WI38 (cell line): ENCODE measurements at regions not wholly inside any gene's neighbourhood (a gene's known extent, or its start where the extent isn't known, plus 50 kb on each side); places are given as distances from the start of the nearest gene placed in this dataset.
"Not testable (repeated sequence)": the region's sequence is repeated elsewhere in the genome, so short reads cannot be mapped to it uniquely, and the experiment has no call there.

ENCODE experiments used
- H3K4me3 ChIP-seq: 2 replicates; pipeline ENCODE4 v1.5.1; 2011; ENCODE audit warnings: low read depth, mild to moderate bottlenecking, control low read depth, low read length
- TF ChIP-seq, protein P1 (sequence below): IDR thresholded peaks from 2 replicates; pipeline ENCODE4 v1.5.1; 2012; ENCODE audit warnings: low read depth, mild to moderate bottlenecking, control low read depth, low read length

GRCh38 chr2:136715146-136715545 is 50.2 kb upstream of the THSD7B start:
- TF ChIP-seq, protein P1, sequence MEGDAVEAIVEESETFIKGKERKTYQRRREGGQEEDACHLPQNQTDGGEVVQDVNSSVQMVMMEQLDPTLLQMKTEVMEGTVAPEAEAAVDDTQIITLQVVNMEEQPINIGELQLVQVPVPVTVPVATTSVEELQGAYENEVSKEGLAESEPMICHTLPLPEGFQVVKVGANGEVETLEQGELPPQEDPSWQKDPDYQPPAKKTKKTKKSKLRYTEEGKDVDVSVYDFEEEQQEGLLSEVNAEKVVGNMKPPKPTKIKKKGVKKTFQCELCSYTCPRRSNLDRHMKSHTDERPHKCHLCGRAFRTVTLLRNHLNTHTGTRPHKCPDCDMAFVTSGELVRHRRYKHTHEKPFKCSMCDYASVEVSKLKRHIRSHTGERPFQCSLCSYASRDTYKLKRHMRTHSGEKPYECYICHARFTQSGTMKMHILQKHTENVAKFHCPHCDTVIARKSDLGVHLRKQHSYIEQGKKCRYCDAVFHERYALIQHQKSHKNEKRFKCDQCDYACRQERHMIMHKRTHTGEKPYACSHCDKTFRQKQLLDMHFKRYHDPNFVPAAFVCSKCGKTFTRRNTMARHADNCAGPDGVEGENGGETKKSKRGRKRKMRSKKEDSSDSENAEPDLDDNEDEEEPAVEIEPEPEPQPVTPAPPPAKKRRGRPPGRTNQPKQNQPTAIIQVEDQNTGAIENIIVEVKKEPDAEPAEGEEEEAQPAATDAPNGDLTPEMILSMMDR: no peak
- H3K4me3 ChIP-seq: no peak overlapping the region

GRCh38 chr2:136714452-136714951 is 50.8 kb upstream of the THSD7B start:
- TF ChIP-seq, protein P1: no peak
- H3K4me3 ChIP-seq: no peak overlapping the region

DNA sequence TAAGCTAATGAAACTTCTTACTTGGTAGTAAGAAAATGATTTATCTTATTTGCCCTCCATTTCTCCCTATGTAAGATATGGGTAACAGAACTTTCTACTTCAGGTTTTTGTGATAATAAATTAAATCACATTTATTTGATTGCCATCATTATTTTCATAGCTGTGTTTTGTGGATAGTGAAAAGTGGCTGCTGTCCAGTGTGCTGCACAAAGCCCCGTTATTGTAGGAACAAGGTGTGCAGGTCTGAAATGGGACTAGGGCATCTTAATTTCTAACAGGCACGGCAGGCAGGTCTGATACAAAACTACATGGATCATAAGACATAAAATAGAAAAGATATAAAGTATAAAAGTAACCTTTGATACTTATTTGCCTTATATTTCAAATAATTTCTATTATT is 51.6 kb upstream of the THSD7B start:
- no peak overlapping the region for H3K4me3 ChIP-seq
- TF ChIP-seq, protein P1: no peak

DNA sequence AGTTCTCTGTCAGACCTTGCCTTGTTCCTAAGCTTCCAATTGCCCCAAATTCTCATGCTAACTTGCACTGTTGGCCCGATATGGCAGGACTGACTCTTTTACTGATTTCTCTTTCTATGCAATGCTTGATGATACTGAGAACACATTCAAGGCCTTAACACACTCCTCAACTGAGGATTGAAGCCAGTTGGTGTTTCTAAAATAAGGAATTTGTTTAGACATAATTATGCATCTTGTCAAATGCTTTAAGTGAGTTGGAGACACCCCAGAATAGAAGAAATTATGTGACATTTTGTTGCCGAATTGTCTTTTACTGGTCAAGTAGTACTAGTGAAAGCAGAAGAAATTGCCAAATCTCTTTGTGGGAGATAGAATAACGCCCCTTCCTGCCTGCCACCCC is 60.0 kb upstream of the THSD7B start:
- TF ChIP-seq, protein P1: no peak

GRCh38 chr2:136703214-136703613 is 62.1 kb upstream of the THSD7B start:
- TF ChIP-seq, protein P1: no peak
- no peak overlapping the region for H3K4me3 ChIP-seq

More for the DNA sequence above, 60.0 kb upstream of the THSD7B start:
- no peak overlapping the region for H3K4me3 ChIP-seq

GRCh38 chr2:136696438-136696837 is 68.9 kb upstream of the THSD7B start:
- TF ChIP-seq, protein P1: no peak
- no peak overlapping the region for H3K4me3 ChIP-seq

- no peak overlapping the region for H3K4me3 ChIP-seq
Measured at GRCh38 chr2:136693966-136694365, 71.4 kb upstream of the THSD7B start.

GRCh38 chr2:136680079-136680478 is 85.3 kb upstream of the THSD7B start:
- H3K4me3 ChIP-seq: not testable (repeated sequence)

More at GRCh38 chr2:136693966-136694365, 71.4 kb upstream of the THSD7B start:
- TF ChIP-seq, protein P1: no peak
